GM18508 (cell line): ENCODE measurements at regions not wholly inside any gene's neighbourhood (a gene's known extent, or its start where the extent isn't known, plus 50 kb on each side); places are given as distances from the start of the nearest gene placed in this dataset.

Experiments used
- ATAC-seq: cut with Tn5 transposase; IDR thresholded peaks from one replicate; pipeline ENCODE4 v1.9.1; 2021; ENCODE audit warnings: moderate number of reproducible peaks; ENCODE audit not compliant: insufficient read depth, unreplicated experiment

- no peak for ATAC-seq
These were observed 225.0 kb downstream of the COX7B2 start for GRCh38 chr4:46684041-46684440.

- no peak for ATAC-seq
These were observed 232.7 kb downstream of the COX7B2 start for GRCh38 chr4:46676364-46676763.

- no peak for ATAC-seq
These were observed 234.7 kb downstream of the COX7B2 start for GRCh38 chr4:46674326-46674725.

- ATAC-seq = no peak
These were observed 241.3 kb downstream of the COX7B2 start for GRCh38 chr4:46667790-46668189.

- ATAC-seq = no peak
These were observed 253.0 kb downstream of the COX7B2 start for GRCh38 chr4:46656071-46656470.

GRCh38 chr4:46653842-46654241, 255.2 kb downstream of the COX7B2 start:
- no peak for ATAC-seq

GRCh38 chr4:46649390-46649789, 259.5 kb upstream of the GABRA2 start:
- no peak for ATAC-seq

GRCh38 chr4:46648088-46648744, 258.3 kb upstream of the GABRA2 start:
- peak; percentile 94 for ATAC-seq

- no peak for ATAC-seq
These were observed 255.2 kb upstream of the GABRA2 start for GRCh38 chr4:46645126-46645525.
